H9 (cell line): ENCODE measurements at regions not wholly inside any gene's neighbourhood (a gene's known extent, or its start where the extent isn't known, plus 50 kb on each side); places are given as distances from the start of the nearest gene placed in this dataset.

Source experiments
- DNase-seq: peaks from one replicate; pipeline ENCODE4 v3.0.0-alpha.2; 2017
- H2AFZ ChIP-seq: one replicate; pipeline ENCODE4 v1.6.1; 2013; ENCODE audit warnings: mild to moderate bottlenecking, low read length, control low read depth, moderate library complexity
- H2AK5ac ChIP-seq: 2 replicates; pipeline ENCODE4 v1.6.1; 2013; ENCODE audit warnings: low read length, control low read depth, mixed read lengths; ENCODE audit not compliant: insufficient read length
- H2BK120ac ChIP-seq: one replicate; pipeline ENCODE4 v1.6.1; 2013; ENCODE audit warnings: low read depth, mild to moderate bottlenecking, low read length, control low read depth, inconsistent platforms; ENCODE audit not compliant: poor library complexity, severe bottlenecking
- H2BK12ac ChIP-seq: 2 replicates; pipeline ENCODE4 v1.6.1; 2013; ENCODE audit warnings: low read length, control low read depth, mixed read lengths, low read depth; ENCODE audit not compliant: insufficient read length
- H2BK15ac ChIP-seq: 2 replicates; pipeline ENCODE4 v1.6.1; 2013; ENCODE audit warnings: low read depth, low read length, control low read depth
- H2BK20ac ChIP-seq: one replicate; pipeline ENCODE4 v1.6.1; 2013; ENCODE audit warnings: low read depth, mild to moderate bottlenecking, low read length, control low read depth, inconsistent platforms; ENCODE audit not compliant: poor library complexity, severe bottlenecking
- H2BK5ac ChIP-seq: 2 replicates; pipeline ENCODE4 v1.6.1; 2013; ENCODE audit warnings: low read length, control low read depth, mixed read lengths; ENCODE audit not compliant: insufficient read length
- H3K14ac ChIP-seq: 2 replicates; pipeline ENCODE4 v1.6.1; 2013; ENCODE audit warnings: low read length, control low read depth; ENCODE audit not compliant: insufficient read depth
- H3K18ac ChIP-seq: 2 replicates; pipeline ENCODE4 v1.6.1; 2013; ENCODE audit warnings: low read depth, mild to moderate bottlenecking, mixed read lengths, low read length, control low read depth; ENCODE audit not compliant: insufficient read length
- H3K23ac ChIP-seq: 2 replicates; pipeline ENCODE4 v1.6.1; 2013; ENCODE audit warnings: low read length, control low read depth, mixed read lengths, low read depth; ENCODE audit not compliant: insufficient read length
- H3K23me2 ChIP-seq: 2 replicates; pipeline ENCODE4 v1.6.1; 2013; ENCODE audit warnings: low read depth, mild to moderate bottlenecking, mixed read lengths, low read length, control low read depth; ENCODE audit not compliant: insufficient read length, poor library complexity, severe bottlenecking
- H3K27ac ChIP-seq: 2 replicates; pipeline ENCODE4 v1.5.1; 2013; ENCODE audit warnings: low read length, control low read depth, mixed read lengths, low read depth; ENCODE audit not compliant: insufficient read length
- H3K27me3 ChIP-seq: 2 replicates; pipeline ENCODE4 v1.6.1; 2013; ENCODE audit warnings: low read length, control low read depth, inconsistent platforms; ENCODE audit not compliant: insufficient read depth
- H3K4ac ChIP-seq: 2 replicates; pipeline ENCODE4 v1.6.1; 2013; ENCODE audit warnings: low read depth, mild to moderate bottlenecking, control low read depth, inconsistent platforms, low read length, moderate library complexity
- H3K4me1 ChIP-seq: 2 replicates; pipeline ENCODE4 v1.6.1; 2013; ENCODE audit warnings: low read length, control low read depth, inconsistent platforms; ENCODE audit not compliant: insufficient read depth
- H3K4me2 ChIP-seq: 2 replicates; pipeline ENCODE4 v1.6.1; 2013; ENCODE audit warnings: low read length, control low read depth, mixed read lengths; ENCODE audit not compliant: insufficient read length, insufficient read depth
- H3K56ac ChIP-seq: 2 replicates; pipeline ENCODE4 v1.6.1; 2013; ENCODE audit warnings: low read depth, mild to moderate bottlenecking, mixed read lengths, low read length, control low read depth; ENCODE audit not compliant: insufficient read length
- H3K79me1 ChIP-seq: 2 replicates; pipeline ENCODE4 v1.6.1; 2013; ENCODE audit warnings: low read depth, mild to moderate bottlenecking, moderate library complexity, low read length, control low read depth, inconsistent platforms; ENCODE audit not compliant: insufficient read depth, poor library complexity, severe bottlenecking
- H3K79me2 ChIP-seq: 2 replicates; pipeline ENCODE4 v1.6.1; 2013; ENCODE audit warnings: low read length, control low read depth, inconsistent platforms; ENCODE audit not compliant: insufficient read depth
- H3K9ac ChIP-seq: 2 replicates; pipeline ENCODE4 v1.6.1; 2013; ENCODE audit warnings: low read length, control low read depth, mixed read lengths; ENCODE audit not compliant: insufficient read length; ENCODE audit errors: extremely low read depth
- H3K9me3 ChIP-seq: one replicate; pipeline ENCODE4 v1.6.1; 2013; ENCODE audit warnings: low read depth, low read length, inconsistent platforms; ENCODE audit not compliant: control insufficient read depth
- H3T11ph ChIP-seq: one replicate; pipeline ENCODE4 v1.6.1; 2013; ENCODE audit warnings: mild to moderate bottlenecking, low read length, control low read depth, inconsistent platforms
- H4K20me1 ChIP-seq: one replicate; pipeline ENCODE4 v1.6.1; 2013; ENCODE audit not compliant: control insufficient read depth, insufficient read length, insufficient read depth
- H4K5ac ChIP-seq: 2 replicates; pipeline ENCODE4 v1.6.1; 2013; ENCODE audit warnings: low read depth, mild to moderate bottlenecking, mixed read lengths, low read length, control low read depth; ENCODE audit not compliant: insufficient read length
- H4K8ac ChIP-seq: replicated peaks from 2 replicates; pipeline ENCODE4 v1.6.1; 2013; ENCODE audit warnings: low read length, control low read depth, mixed read lengths, low read depth; ENCODE audit not compliant: insufficient read length
- H4K91ac ChIP-seq: 2 replicates; pipeline ENCODE4 v1.6.1; 2013; ENCODE audit warnings: low read depth, mild to moderate bottlenecking, moderate library complexity, mixed read lengths, low read length, control low read depth; ENCODE audit not compliant: insufficient read length
- H3K27ac Mint-ChIP-seq, 3 experiments: 2 replicates in 2 of 3; 3 replicates in 1 of 3; pipeline ENCODE4 v1.8.0; 2020 to 2021; ENCODE audit warnings: mixed read lengths in 3 of 3, mild to moderate bottlenecking in 1 of 3, moderate library complexity in 1 of 3
- H3K27me3 Mint-ChIP-seq: 2 replicates; pipeline ENCODE4 v1.8.0; 2021; ENCODE audit warnings: low read depth, mild to moderate bottlenecking, moderate library complexity, mixed read lengths
- H3K36me3 Mint-ChIP-seq, 3 experiments: 2 replicates in 2 of 3; 3 replicates in 1 of 3; pipeline ENCODE4 v1.8.0; 2020 to 2021; ENCODE audit warnings: low read depth in 3 of 3, mixed read lengths in 3 of 3; ENCODE audit not compliant: insufficient read depth in 1 of 3
- H3K4me1 Mint-ChIP-seq, 2 experiments: 2 replicates each; pipeline ENCODE4 v1.8.0; 2020; ENCODE audit warnings: mixed read lengths in 2 of 2
- H3K4me3 Mint-ChIP-seq, 2 experiments: 2 replicates in 1 of 2; 3 replicates in 1 of 2; pipeline ENCODE4 v1.8.0; 2020 to 2021; ENCODE audit warnings: mild to moderate bottlenecking in 2 of 2, mixed read lengths in 2 of 2, moderate library complexity in 1 of 2
- H3K9me3 Mint-ChIP-seq, 2 experiments: 2 replicates in 1 of 2; 3 replicates in 1 of 2; pipeline ENCODE4 v1.8.0; 2020; ENCODE audit warnings: mild to moderate bottlenecking in 2 of 2, mixed read lengths in 2 of 2, moderate library complexity in 1 of 2
- WGBS: extraction: QIAGEN DNeasy Blood & Tissue Kit; methylation state at CpG from one replicate; pipeline ENCODE4 v1.1.7; 2013; ENCODE audit warnings: missing lambda C conversion rate, low lambda C conversion rate, mixed read lengths; ENCODE audit not compliant: insufficient read length; ENCODE audit errors: extremely low coverage; 5-methylcytosine and 5-hydroxymethylcytosine counted together
- TF ChIP-seq, protein P1 (sequence below): fragments of 200-600 bp; sonication (generic); conservative IDR thresholded peaks from 3 replicates; pipeline ENCODE4 v1.8.0; 2021; ENCODE audit warnings: antibody characterized with exemption, mild to moderate bottlenecking

GRCh38 chr13:111862836-111863815 lies 203.8 kb upstream of the SOX1 start:
- Histone ChIP-seq H3K79me1 (no peaks in the 10 kb centered on the region), H3K4ac (no peak overlapping the region), H2BK20ac (no peak overlapping the region), H3K56ac (no peak overlapping the region), H3K23ac (no peak overlapping the region), H3K23me2 (no peaks in the 10 kb centered on the region), H2BK12ac (no peak overlapping the region), H3K14ac (0 out of 2 replicates have a peak overlapping the region, but pooled peaks have one; percentile 23), H3K18ac (no peak overlapping the region), H4K8ac (no peak overlapping the region), H3K27me3 (no peaks in the 10 kb centered on the region), H4K91ac (no peak overlapping the region), H3K4me1 (no peaks in the 10 kb centered on the region), H2BK5ac (no peak overlapping the region), H2AFZ (no peak overlapping the region), H3T11ph (no peak overlapping the region), H2BK15ac (no peak overlapping the region), H2BK120ac (no peak overlapping the region), H3K79me2 (no peaks in the 10 kb centered on the region), H3K27ac (no peak overlapping the region), H2AK5ac (no peak overlapping the region), H3K9me3 (no peaks in the 10 kb centered on the region), H3K4me2 (no peak overlapping the region), H4K5ac (no peak overlapping the region), H4K20me1 (no peaks in the 10 kb centered on the region), H3K9ac (no peak overlapping the region)
- H3K4me3 Mint-ChIP-seq = no peak overlapping the region
- TF ChIP-seq, protein P1, sequence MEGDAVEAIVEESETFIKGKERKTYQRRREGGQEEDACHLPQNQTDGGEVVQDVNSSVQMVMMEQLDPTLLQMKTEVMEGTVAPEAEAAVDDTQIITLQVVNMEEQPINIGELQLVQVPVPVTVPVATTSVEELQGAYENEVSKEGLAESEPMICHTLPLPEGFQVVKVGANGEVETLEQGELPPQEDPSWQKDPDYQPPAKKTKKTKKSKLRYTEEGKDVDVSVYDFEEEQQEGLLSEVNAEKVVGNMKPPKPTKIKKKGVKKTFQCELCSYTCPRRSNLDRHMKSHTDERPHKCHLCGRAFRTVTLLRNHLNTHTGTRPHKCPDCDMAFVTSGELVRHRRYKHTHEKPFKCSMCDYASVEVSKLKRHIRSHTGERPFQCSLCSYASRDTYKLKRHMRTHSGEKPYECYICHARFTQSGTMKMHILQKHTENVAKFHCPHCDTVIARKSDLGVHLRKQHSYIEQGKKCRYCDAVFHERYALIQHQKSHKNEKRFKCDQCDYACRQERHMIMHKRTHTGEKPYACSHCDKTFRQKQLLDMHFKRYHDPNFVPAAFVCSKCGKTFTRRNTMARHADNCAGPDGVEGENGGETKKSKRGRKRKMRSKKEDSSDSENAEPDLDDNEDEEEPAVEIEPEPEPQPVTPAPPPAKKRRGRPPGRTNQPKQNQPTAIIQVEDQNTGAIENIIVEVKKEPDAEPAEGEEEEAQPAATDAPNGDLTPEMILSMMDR = no peak
- H3K9me3 Mint-ChIP-seq = peaks cover 10% of the 10 kb centered on the region in 2 experiments; a peak in 4 of 5 replicates
- DNase-seq = no peak
- peak overlapping the region in 1 of 3 experiments; percentile 82; a peak in 1 of 7 replicates for H3K27ac Mint-ChIP-seq
- H3K27me3 Mint-ChIP-seq = peaks cover 26% of the 10 kb centered on the region; the same call in 1 of the 2 replicates
- H3K4me1 Mint-ChIP-seq = peaks cover 10 to 15% of the 10 kb centered on the region in 2 experiments
- WGBS = no CpG with 5 or more reads among the region's 33 CpGs
- peaks cover 0 to 13% (median 3%) of the 10 kb centered on the region in 3 experiments; a peak in 4 of 7 replicates for H3K36me3 Mint-ChIP-seq
